ENCODE measurements at regions not wholly inside any gene's neighbourhood (a gene's known extent, or its start where the extent isn't known, plus 50 kb on each side); places are given as distances from the start of the nearest gene placed in this dataset.

GRCh38 chr4:125388613-125389012, 73.9 kb downstream of the FAT4 start:
- no peak overlapping the region for H3K4me3 ChIP-seq (replicated peaks in 1 of 3; ENCODE audit: insufficient read depth in 1 of 3, low read depth in 1 of 3, low read length in 3 of 3)
- H3K4me1 ChIP-seq (ENCODE audit: control insufficient read depth, extremely low read depth, insufficient read depth, low read length): peaks cover 38% of the 10 kb centered on the region
- dilution Hi-C loops (cut with MboI; ENCODE audit: extremely low pct_ligation_motif_present, low sequenced_read_pairs) (no loop called here), intact Hi-C loops (cut with micrococcal nuclease) (loop anchor here (1.0 to 5.0 kb wide), 4 partner anchors 20 to 132 kb away; partner anchors contain the start of gene FAT4)
- DNase-seq (ENCODE audit: low read depth, low spot score): peak; percentile 82
- H3K36me3 ChIP-seq (ENCODE audit: control insufficient read depth in 2 of 2, extremely low read depth in 1 of 2, insufficient read depth in 2 of 2, low read length in 2 of 2): no peaks in the 10 kb centered on the region
- CTCF ChIA-PET: interaction anchor here (1.7 kb wide), 1 partner anchor 346 kb away, joined by 3 read pairs; no protein-coding TSS in a partner anchor
- peak overlapping the region; percentile 80 for H3K4me2 ChIP-seq (ENCODE audit: insufficient read depth, low read length)
- no peaks in the 10 kb centered on the region for H4K20me1 ChIP-seq (replicated peaks; ENCODE audit: control insufficient read depth, extremely low read depth, insufficient read depth, low read length)
- H3K9ac ChIP-seq (replicated peaks; ENCODE audit: extremely low read depth, insufficient read depth, low read length): peak overlapping the region; percentile 55
- POLR2A ChIA-PET: no interaction called here
- no peaks in the 10 kb centered on the region for H3K27me3 ChIP-seq (ENCODE audit: control insufficient read depth in 2 of 2, insufficient read depth in 2 of 2, low read length in 2 of 2)
- BruUV-seq (replicated peaks): no TSS peak
- peak overlapping the region; percentile 7 for H2AFZ ChIP-seq (ENCODE audit: low read depth, low read length)
- TF ChIP-seq MYC (IDR thresholded peaks at IDR 0.05; ENCODE audit: low read depth, low read length) (no peak), POLR2A (IDR thresholded peaks at IDR 0.05; ENCODE audit: low read depth, low read length) (no peak)
- H3K9me1 ChIP-seq (replicated peaks; ENCODE audit: control insufficient read depth, extremely low read depth, insufficient read depth, low read length): no peaks in the 10 kb centered on the region
- peak overlapping the region; percentile 60 for H3K27ac ChIP-seq (ENCODE audit: insufficient read depth, low read depth, low read length)
- H3K9me3 ChIP-seq (replicated peaks; ENCODE audit: control insufficient read depth, insufficient read depth, low read length): no peaks in the 10 kb centered on the region
- H3K79me2 ChIP-seq (ENCODE audit: control insufficient read depth, insufficient read depth, low read length): peaks cover 3% of the 10 kb centered on the region
- no peak for FAIRE-seq

- H3K79me2 ChIP-seq (ENCODE audit: control insufficient read depth, insufficient read depth, low read length): peaks cover 3% of the 10 kb centered on the region
- ChIA-PET CTCF (interaction anchor here (1.1 to 1.7 kb wide), 5 partner anchors 51 to 345 kb away, joined by 3 read pairs; no protein-coding TSS in a partner anchor), POLR2A (no interaction called here)
- H3K9me3 ChIP-seq (replicated peaks; ENCODE audit: control insufficient read depth, insufficient read depth, low read length): no peaks in the 10 kb centered on the region
- peak overlapping the region; percentile 55 for H3K9ac ChIP-seq (replicated peaks; ENCODE audit: extremely low read depth, insufficient read depth, low read length)
- dilution Hi-C loops (cut with MboI; ENCODE audit: extremely low pct_ligation_motif_present, low sequenced_read_pairs): no loop called here
- H3K4me2 ChIP-seq (ENCODE audit: insufficient read depth, low read length): peak overlapping the region; percentile 80
- peak overlapping the region in 1 of 3 experiments; percentile 3 for H3K4me3 ChIP-seq (replicated peaks in 1 of 3; ENCODE audit: insufficient read depth in 1 of 3, low read depth in 1 of 3, low read length in 3 of 3)
- H3K4me1 ChIP-seq (ENCODE audit: control insufficient read depth, extremely low read depth, insufficient read depth, low read length): peaks cover 38% of the 10 kb centered on the region
- H3K27me3 ChIP-seq (ENCODE audit: control insufficient read depth in 2 of 2, insufficient read depth in 2 of 2, low read length in 2 of 2): no peaks in the 10 kb centered on the region
- TF ChIP-seq CTCF (IDR thresholded peaks at IDR 0.05; ENCODE audit: extremely low read depth in 1 of 2, insufficient read depth in 1 of 2, low read depth in 1 of 2, low read length in 2 of 2) (no peak), GATA2 (IDR thresholded peaks at IDR 0.05; ENCODE audit: insufficient read depth, insufficient read length, low read depth, low read length) (no peak), JUN (IDR thresholded peaks at IDR 0.05; ENCODE audit: borderline replicate concordance, insufficient read depth, insufficient read length, low read depth) (peak; percentile 64), MYC (IDR thresholded peaks at IDR 0.05; ENCODE audit: low read depth, low read length) (no peak), EZH2 (IDR thresholded peaks at IDR 0.05; ENCODE audit: borderline replicate concordance, low read depth, low read length, severe bottlenecking) (no peak), FOS (IDR thresholded peaks at IDR 0.05; ENCODE audit: borderline replicate concordance, insufficient read depth, low read length) (peak; percentile 73), POLR2AphosphoS5 (IDR thresholded peaks at IDR 0.05; ENCODE audit: insufficient read depth, low read depth, low read length) (peak; percentile 8), POLR2A (IDR thresholded peaks at IDR 0.05; ENCODE audit: low read depth, low read length) (no peak)
- no peaks in the 10 kb centered on the region for H4K20me1 ChIP-seq (replicated peaks; ENCODE audit: control insufficient read depth, extremely low read depth, insufficient read depth, low read length)
- no peak overlapping the region for H2AFZ ChIP-seq (ENCODE audit: low read depth, low read length)
- H3K9me1 ChIP-seq (replicated peaks; ENCODE audit: control insufficient read depth, extremely low read depth, insufficient read depth, low read length): no peaks in the 10 kb centered on the region
- H3K27ac ChIP-seq (ENCODE audit: insufficient read depth, low read depth, low read length): peak overlapping the region; percentile 60
- intact Hi-C loops (cut with micrococcal nuclease): loop anchor here (1.0 to 10.0 kb wide), 8 partner anchors 21 to 955 kb away; partner anchors contain the start of gene FAT4
- peak; percentile 83 for DNase-seq (ENCODE audit: low read depth, low spot score)
- no peaks in the 10 kb centered on the region for H3K36me3 ChIP-seq (ENCODE audit: control insufficient read depth in 2 of 2, extremely low read depth in 1 of 2, insufficient read depth in 2 of 2, low read length in 2 of 2)
- BruUV-seq (replicated peaks): TSS peak; percentile 96
- peak; percentile 85 for FAIRE-seq
These were observed 75.0 kb downstream of the FAT4 start for GRCh38 chr4:125389713-125390112.
